ENCODE measurements at regions not wholly inside any gene's neighbourhood (a gene's known extent, or its start where the extent isn't known, plus 50 kb on each side); places are given as distances from the start of the nearest gene placed in this dataset.

DNA sequence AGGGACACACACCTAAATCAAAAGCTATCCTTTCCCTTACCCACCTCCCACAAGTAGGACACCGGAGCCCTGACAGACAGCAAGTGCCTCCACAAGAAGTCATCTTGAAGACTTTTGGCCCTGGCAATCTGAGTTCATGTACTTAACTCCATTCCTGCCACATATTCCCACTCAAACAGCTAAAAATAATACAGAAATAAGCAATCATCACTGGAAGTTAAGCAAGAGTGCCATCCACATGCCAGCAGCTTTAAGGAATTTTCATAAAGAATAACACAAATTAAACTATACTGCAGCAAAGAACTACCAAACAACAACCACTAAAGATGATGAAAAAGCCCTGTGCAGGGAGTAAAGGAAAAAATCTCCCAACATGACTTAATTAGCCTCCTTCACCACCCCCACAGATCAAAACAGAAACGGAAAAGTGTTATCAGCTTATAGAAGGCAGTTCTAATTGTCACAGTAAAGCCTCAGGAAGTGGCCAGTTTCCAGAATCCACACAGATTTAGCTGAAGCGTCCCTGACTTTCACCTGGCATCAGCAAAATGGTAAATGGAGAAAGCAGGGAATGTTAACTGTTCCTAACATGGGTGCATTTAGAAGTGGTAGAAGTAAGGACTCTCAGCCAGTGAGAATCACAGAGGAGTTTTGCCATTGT, 343.9 kb downstream of the TBC1D4 start:
- no peak overlapping the region for H3K4me3 ChIP-seq (ENCODE audit: low read depth, low read length)
- no peak for DNase-seq (ENCODE audit: low read depth)

DNA sequence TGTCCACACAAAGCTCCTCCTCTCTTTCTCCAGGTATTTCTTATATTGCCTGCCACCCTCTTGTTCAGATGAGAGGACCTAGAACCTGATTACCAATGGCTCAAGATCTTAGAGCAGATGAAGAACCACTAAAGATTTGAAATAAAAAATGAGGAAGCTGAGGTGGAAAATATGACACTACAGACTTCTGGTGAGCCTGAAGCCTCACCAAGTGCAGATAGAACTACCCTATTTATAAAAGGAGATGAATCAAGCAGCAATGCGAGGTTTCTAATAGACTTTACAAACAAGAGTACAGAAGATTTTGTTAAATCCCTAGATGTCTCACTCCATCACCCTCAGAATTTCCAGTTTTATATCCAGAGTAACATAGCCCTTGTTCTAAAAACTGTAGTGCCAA, 345.8 kb downstream of the TBC1D4 start:
- DNase-seq (ENCODE audit: low read depth): no peak
- no peak overlapping the region for H3K4me3 ChIP-seq (ENCODE audit: low read depth, low read length)

DNA sequence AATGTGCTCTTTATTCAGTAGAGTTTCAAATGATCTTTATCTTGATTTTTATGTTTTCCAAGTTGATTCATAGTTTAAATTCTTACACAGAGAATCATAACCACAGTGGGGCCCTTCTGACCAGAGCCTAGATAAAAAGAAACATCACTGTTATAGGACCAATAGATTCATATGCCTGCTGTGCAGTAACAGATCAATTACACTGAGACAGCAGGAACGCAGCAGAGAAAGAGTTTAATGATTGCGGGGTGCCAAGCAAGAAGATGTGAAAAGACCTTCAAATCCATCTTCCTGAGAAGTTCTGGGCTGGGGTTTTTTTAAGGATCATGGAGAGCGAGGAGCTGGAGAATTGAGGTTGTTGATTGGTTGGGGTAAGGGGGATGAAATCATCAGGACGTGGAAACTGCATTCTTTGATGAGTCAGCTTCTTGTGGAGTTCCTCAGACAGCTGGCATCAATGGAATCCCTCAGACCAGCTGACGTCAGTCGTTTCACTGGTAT, 346.6 kb downstream of the TBC1D4 start:
- H3K4me3 ChIP-seq (ENCODE audit: low read depth, low read length): no peak overlapping the region
- DNase-seq (ENCODE audit: low read depth): peak; percentile 95

DNA sequence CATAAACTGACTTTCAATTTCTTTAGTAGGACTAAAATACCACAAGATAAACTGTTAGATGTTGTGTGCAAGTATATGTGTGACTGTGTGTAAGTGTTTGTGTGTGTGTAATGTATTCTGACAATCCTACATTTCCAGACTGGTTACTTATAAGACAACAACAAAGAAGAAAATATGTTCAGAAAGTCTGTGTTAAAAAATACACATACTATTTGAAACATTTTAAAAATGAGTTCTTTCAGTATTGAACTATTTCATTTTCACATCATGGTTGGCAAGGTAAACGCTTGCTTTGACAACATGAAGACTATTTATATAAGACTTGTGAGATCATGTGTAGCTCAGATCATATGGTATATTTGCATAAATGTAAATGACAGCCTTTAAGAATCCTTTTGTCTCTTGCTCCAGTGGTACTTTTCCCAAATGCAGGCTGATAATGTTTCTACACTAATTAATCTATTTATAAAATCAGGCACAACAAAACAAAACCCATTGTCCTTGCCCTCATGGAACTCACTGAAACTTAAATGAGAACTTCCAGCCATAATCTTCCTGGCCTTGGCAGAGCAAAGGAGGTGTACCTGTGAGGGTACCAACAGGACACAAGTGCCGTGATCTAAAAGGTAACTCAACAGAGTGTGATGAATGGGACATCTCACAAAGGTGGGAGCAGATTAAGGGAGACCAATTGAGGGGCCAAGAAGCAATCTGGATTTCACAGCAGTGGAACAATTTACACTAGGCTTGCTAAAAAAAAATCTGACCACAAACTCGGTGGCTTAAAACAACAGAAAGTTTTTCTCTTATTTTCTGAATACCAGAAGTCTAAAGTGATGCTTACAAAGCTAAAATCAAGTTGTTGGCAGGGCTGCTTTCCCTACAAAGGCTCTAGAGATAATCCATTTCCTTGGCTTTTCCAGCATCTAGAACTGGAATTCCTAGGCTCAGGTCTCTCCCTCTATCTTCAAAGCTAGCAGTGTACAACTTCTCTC, 349.0 kb downstream of the TBC1D4 start:
- H3K4me3 ChIP-seq (ENCODE audit: low read depth, low read length): no peak overlapping the region
- no peak for DNase-seq (ENCODE audit: low read depth)

DNA sequence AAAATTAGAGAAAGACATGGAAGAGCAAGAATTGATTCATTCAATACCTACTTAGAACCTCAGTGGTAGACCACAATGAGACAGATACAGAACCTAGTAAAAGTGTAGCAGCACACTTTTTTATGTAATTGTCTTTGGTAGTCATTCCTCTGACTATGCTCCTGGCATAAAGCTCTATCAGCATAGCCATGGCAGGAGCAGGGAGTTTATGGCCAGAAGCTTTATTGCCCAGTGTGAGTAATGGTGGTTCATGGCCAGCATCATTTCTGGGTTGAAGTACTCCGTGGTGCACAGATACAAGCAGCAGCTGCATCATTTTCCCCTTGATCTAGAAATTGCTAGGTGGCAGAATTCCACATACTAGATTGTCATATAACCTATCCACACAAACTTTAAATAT, 352.6 kb downstream of the TBC1D4 start:
- DNase-seq (ENCODE audit: low read depth): peak; percentile 19
- no peak overlapping the region for H3K4me3 ChIP-seq (ENCODE audit: low read depth, low read length)

DNA sequence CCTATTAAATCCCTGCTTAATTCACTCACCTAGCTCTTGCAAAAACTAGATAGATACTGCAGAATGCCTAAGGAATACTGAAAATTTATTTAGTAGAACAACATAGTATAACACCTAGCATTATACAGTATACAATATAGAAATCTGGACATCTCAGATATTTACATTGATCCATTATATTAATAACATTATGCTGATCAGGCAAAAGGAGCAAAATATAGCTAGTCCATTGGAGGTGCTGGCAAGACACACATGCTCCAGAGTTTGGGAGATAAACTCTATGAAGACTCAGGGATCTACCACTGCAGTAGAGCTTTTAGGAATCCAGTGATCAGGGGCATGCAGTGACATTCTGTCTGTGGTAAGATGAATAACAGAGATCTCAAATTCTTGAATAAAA, 357.6 kb downstream of the TBC1D4 start:
- DNase-seq (ENCODE audit: low read depth): no peak

DNA sequence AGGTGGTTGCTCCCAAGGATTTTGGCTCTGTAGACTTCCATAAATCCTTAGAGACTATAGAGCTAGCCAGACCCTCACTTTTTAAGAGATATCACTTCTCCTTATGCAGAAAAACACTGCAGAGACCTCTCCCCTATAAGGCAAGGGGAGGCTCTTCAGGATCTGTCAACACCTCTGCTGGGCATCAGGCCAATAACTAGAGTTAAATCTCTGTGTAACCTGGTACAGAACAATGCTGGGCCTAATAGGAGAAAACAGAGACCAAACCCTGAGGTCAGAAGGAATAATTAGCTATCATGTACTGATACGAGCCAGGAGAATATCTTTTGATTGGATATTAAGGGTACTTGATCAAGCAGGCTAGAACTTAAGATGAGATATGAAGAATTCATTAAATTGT, 358.5 kb downstream of the TBC1D4 start:
- no peak for DNase-seq (ENCODE audit: low read depth)
- H3K4me3 ChIP-seq (ENCODE audit: low read depth, low read length): no peak overlapping the region

More for the DNA sequence above, 357.6 kb downstream of the TBC1D4 start:
- H3K4me3 ChIP-seq (ENCODE audit: low read depth, low read length): no peak overlapping the region

DNA sequence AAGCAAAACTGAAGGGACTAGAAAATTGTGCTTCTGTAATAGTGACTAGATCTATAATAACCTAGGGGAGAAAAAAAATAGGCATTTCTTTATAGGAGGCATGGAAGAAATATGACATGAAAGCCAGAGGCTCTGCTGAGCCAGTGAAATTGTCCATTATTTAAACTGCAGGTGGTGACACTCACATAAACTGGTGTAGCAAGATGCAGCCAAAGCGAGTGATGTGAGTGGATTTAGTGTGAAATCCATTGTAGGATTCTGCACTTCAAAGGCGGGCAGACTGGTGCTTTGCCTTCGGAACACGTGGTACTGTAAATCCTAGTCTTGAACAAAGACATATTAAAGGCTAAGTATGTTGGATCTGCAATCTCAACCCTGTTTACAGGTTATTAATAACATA, 361.9 kb downstream of the TBC1D4 start:
- DNase-seq (ENCODE audit: low read depth): no peak

DNA sequence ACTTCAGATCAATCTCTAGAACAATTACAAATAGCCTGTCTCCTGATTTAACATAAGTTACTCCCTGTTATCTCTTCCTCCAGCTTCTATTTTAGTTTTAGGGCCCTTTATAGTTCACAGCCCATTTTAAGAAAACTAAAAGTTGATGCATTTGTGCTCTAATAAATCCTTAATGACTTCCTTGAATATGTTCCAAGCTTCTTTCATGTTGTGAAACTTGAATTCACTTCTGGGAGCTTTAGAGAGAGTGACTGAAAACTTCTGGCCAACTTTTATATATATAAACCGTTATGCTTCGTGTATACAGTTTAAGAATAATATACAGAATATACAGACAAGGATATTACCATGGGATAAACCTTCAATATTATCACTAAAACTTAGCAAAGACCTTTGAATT, 366.8 kb downstream of the TBC1D4 start:
- H3K4me3 ChIP-seq (ENCODE audit: low read depth, low read length): no peak overlapping the region
- no peak for DNase-seq (ENCODE audit: low read depth)

More for the DNA sequence above, 361.9 kb downstream of the TBC1D4 start:
- H3K4me3 ChIP-seq (ENCODE audit: low read depth, low read length): no peak overlapping the region

DNA sequence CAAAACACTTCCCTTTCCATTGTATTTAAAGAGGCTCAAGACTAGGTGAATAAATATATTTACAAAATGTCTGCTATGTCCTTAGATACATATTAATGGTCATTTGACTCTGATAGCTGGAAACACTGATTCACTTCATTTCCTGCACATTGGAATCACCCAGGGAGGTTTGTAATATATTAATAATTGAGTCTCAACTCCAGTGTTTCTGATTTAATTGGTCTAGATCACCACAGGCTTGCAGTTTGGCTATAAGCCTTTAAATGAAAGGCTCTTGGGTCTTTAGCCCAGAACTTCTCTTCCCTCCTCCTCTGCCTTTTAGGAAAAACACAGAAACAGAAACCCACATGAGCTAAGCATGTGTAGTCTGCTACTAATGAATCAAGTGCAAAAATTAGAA, 378.0 kb downstream of the TBC1D4 start:
- H3K4me3 ChIP-seq (ENCODE audit: low read depth, low read length): no peak overlapping the region

DNA sequence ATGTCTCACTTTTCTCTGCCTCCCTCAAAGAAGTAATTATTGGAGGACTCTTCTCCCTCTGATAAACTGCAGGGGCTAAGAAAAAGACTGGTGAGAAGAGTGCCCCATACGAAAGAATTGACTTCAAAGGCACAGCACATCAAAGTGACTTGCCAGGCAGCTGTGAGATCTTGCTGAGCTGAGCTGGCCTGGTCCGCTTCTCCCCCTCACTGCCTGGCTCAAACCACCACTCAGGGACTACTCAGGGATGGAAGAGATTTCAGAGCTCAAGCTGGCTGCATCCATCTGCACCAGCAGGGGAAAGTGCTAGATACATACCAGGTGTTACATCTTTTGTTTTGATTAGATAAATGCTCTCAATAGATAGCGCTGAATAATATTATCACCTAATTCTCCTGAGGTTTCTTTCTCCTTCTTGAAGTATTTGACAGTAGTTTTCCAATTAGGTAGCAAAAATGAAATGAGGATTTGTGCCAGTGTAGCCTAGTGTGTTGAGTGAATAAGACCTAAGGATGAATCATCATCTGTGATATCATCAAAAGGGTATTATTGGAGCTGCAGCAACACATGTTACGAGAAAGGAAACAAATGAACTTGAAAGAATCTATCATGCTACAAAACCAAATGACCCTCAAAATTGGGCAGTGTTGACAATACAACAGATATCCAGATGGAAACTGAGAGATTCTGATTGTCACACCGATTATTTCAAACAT, 379.8 kb downstream of the TBC1D4 start:
- no peak for DNase-seq (ENCODE audit: low read depth)
- no peak overlapping the region for H3K4me3 ChIP-seq (ENCODE audit: low read depth, low read length)

More for the DNA sequence above, 378.0 kb downstream of the TBC1D4 start:
- DNase-seq (ENCODE audit: low read depth): no peak

DNA sequence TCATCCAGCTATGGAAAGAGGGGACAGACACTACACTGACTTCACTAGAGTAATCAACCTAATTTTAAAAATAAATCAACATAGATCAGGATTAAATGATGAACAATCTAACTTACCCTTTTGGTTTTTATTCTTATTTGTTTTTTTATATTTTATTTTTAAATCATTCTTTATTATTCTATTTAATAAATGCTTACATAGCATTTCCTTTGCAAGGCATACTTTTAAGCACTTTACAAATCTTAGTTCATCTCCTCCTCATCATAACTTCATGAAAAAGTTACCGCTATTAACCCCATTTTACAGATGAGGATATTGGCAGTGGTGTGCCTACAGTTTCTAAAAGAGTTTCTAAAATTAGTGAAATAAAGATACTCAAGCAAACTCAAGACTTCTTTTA, 380.6 kb downstream of the TBC1D4 start:
- no peak overlapping the region for H3K4me3 ChIP-seq (ENCODE audit: low read depth, low read length)
- no peak for DNase-seq (ENCODE audit: low read depth)

DNA sequence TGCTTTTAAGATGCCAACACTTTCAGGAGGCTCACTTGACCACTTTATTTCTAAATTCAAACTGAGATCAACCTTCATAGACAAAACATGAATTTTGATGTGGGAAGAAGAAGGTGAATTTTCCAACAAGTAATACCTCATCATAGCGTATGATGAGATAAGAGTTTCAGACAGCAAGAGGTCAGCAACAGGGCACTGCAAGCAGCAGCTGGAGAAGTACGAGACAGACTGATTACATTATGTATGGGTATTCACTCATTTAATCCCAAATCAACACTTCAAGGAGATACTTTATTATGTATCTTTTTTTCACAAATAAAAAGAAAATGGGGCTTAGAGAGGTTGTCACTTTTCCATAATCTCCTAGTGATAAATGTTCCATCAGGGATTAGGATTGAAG, 389.8 kb downstream of the TBC1D4 start:
- no peak for DNase-seq (ENCODE audit: low read depth)
- H3K4me3 ChIP-seq (ENCODE audit: low read depth, low read length): no peak overlapping the region

DNA sequence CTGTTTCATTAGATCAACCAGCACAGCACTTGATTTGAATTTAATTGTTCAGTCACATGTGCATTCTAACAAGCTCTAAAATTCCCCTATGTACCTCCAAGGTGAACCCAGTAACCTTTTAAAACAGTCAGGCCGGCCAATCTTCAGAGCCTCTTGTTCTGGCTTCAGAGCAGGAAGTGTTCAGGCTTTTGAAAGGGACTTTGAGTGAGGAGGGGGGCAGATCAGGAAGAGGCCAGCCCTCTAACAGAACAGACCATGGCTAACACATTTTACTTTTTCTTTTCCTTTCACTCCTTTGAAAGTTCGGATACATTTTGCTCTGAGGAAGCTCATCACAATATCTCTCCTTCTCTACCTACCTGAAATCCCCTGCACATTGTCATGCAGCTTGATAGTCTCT, 390.3 kb downstream of the TBC1D4 start:
- H3K4me3 ChIP-seq (ENCODE audit: low read depth, low read length): no peak overlapping the region
- no peak for DNase-seq (ENCODE audit: low read depth)

DNA sequence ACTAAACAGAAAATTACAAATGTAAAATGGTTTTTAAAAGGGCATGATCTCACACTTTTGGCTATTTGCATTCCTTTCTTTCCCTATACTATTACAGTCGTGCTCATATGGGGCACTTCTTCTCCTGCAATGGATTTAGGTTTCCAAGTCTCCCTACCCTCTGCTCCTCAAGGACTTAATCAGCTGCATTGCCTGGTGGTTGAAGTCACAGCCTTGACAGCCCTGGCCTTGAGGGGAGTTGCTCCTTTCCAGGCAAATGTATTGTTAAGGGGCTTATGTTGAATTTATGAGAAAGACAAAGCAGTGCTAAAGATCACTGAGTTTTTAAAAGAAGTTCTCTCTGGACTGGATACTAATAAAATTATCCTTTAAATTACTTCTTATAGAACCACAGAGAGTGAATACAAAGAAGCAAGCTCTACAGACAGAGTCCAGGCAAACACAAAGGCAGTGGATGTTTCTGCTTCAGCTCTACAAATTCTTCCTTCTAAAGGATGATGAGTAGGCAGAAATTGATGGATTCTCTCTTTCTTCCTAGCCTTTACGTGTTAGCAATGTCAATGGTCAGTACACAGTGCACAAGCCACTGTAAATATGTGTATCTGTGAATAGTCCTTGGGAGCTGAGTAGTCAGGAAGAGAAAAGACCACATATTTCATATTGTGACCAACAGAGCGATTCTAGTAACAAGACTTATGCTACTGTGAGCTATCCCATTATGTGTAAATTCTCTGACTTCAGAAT, 390.9 kb downstream of the TBC1D4 start:
- DNase-seq (ENCODE audit: low read depth): no peak
- no peak overlapping the region for H3K4me3 ChIP-seq (ENCODE audit: low read depth, low read length)

DNA sequence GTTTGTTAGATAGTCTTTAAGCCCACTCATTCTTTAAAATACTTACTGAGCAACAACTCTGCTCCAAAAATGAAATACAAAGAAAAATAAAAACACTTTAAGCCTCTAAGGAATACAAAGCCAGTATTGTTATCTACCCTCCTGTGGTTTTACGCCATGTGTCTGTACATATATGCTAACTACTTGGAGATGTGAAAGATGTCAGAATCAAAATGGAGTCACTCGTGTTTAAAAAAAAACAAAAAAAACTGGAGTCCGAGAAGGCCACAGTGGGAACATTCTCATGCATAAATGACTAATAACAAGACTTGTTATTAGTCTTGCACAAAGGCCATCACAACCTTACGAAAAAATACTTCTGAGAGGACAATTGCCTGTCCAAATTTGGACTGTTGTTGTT, 393.1 kb downstream of the TBC1D4 start:
- DNase-seq (ENCODE audit: low read depth): no peak
- no peak overlapping the region for H3K4me3 ChIP-seq (ENCODE audit: low read depth, low read length)

DNA sequence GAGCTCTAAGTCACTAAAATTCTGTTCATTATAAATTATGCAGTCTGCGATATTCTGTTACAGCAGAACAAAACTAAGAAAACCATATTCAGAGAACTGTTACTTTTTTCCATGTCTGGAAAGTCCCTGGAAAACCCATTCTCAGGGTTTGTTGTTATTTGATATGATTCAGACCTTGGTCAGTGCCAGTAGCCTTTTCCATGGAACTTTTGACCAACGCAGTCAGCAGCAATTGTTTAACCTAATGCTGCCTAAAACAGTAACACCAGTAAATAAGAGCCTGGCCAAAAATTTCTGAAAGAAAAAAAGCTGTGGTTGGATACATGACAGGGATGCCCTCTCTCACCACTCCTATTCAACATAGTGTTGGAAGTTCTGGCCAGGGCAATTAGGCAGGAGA, 402.7 kb downstream of the TBC1D4 start:
- no peak overlapping the region for H3K4me3 ChIP-seq (ENCODE audit: low read depth, low read length)
- no peak for DNase-seq (ENCODE audit: low read depth)

DNA sequence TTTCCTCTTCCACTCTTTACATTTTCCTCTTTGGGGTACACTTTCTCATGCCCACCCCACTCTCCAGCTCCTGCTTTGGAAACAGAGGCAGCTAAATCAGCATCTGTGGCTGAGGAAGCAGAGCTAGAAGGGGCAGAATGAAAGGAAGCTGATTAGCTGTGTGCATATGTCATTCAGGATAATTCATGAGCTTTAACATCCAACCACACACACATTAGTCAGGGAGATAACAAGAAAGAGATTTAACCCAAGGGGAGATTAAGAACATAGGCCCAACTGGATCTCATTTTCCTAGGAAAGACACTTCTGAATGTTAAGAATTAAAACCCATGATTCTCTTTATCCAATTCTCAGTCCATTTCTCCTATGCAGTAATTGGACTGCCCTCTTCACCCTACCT, 405.5 kb downstream of the TBC1D4 start:
- no peak overlapping the region for H3K4me3 ChIP-seq (ENCODE audit: low read depth, low read length)
- DNase-seq (ENCODE audit: low read depth): no peak

DNA sequence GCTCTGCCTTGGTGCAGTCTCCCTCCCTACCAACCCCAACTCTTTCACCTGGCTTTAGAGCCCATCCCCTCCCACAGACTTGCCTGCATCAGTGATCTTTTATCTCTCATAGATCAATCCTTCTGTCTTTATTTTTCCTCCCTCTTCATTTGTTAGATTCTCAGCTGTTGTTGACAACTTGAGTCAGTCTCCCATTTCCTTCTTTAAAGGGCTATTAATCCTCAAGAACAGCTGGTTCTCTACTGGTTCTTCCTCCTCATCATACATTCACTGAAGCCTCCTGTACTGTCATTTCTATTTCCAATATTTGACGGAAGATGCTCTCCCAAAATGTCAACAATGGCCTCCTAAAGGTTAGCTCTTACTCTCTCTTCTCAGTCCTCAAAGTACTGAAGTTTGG, 408.2 kb downstream of the TBC1D4 start:
- peak; percentile 13 for DNase-seq (ENCODE audit: low read depth)
- H3K4me3 ChIP-seq (ENCODE audit: low read depth, low read length): no peak overlapping the region

All from skeletal muscle cell (primary cell).